K562 (cell line): ENCODE measurements at regions not wholly inside any gene's neighbourhood (a gene's known extent, or its start where the extent isn't known, plus 50 kb on each side); places are given as distances from the start of the nearest gene placed in this dataset.

Source experiments
- ATF7 ChIP-seq: fragments of 450-650 bp; IDR thresholded peaks from 2 replicates; pipeline ENCODE4 v1.7.1; 2014; ENCODE audit warnings: mild to moderate bottlenecking, moderate library complexity
- CEBPB ChIP-seq: fragments of 450-650 bp; IDR thresholded peaks from 2 replicates; pipeline ENCODE4 v1.6.1; 2016; ENCODE audit warnings: missing genetic modification characterization, missing compliant biosample characterization
- CREB3L1 ChIP-seq: fragments of 450-650 bp; IDR thresholded peaks from 2 replicates; pipeline ENCODE4 v1.6.1; 2014; ENCODE audit warnings: low read depth, mild to moderate bottlenecking, moderate library complexity, borderline replicate concordance
- ZC3H4 ChIP-seq: sonication (generic); formaldehyde crosslinking; IDR thresholded peaks from 2 replicates; pipeline ENCODE4 v1.9.0; 2021; ENCODE audit warnings: missing genetic modification reagents, borderline replicate concordance
- TF ChIP-seq, protein P1 (sequence below): fragments of 450-650 bp; IDR thresholded peaks from 2 replicates; pipeline ENCODE4 v1.6.1; 2016; ENCODE audit warnings: mild to moderate bottlenecking, moderate library complexity
- TF ChIP-seq, protein P2 (sequence below), 2 experiments: fragments of 450-650 bp; conservative IDR thresholded peaks; 2 replicates each; pipeline ENCODE4 v1.6.1; 2017; ENCODE audit warnings: mild to moderate bottlenecking in 2 of 2, moderate library complexity in 2 of 2

DNA sequence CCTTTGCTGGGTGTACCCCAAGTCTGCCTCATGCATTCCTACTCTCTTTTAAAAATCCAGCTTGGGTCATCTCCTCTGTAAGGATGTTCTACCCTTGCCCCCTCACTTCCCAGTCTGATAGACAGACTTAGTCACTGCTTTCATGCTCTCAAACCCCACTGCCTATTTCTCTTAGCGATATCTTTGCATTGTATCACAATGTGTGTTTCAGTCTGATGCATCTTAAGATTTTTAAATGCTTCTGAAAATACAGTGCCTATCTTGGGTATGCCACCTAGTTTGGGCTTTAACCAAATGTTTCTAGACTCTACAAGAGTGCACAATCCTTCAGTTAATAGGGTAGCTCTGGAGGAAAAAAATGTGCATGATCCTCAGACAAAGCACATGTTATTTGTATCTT lies 97.8 kb downstream of the SNX18 start (continued):
- TF ChIP-seq, protein P1, sequence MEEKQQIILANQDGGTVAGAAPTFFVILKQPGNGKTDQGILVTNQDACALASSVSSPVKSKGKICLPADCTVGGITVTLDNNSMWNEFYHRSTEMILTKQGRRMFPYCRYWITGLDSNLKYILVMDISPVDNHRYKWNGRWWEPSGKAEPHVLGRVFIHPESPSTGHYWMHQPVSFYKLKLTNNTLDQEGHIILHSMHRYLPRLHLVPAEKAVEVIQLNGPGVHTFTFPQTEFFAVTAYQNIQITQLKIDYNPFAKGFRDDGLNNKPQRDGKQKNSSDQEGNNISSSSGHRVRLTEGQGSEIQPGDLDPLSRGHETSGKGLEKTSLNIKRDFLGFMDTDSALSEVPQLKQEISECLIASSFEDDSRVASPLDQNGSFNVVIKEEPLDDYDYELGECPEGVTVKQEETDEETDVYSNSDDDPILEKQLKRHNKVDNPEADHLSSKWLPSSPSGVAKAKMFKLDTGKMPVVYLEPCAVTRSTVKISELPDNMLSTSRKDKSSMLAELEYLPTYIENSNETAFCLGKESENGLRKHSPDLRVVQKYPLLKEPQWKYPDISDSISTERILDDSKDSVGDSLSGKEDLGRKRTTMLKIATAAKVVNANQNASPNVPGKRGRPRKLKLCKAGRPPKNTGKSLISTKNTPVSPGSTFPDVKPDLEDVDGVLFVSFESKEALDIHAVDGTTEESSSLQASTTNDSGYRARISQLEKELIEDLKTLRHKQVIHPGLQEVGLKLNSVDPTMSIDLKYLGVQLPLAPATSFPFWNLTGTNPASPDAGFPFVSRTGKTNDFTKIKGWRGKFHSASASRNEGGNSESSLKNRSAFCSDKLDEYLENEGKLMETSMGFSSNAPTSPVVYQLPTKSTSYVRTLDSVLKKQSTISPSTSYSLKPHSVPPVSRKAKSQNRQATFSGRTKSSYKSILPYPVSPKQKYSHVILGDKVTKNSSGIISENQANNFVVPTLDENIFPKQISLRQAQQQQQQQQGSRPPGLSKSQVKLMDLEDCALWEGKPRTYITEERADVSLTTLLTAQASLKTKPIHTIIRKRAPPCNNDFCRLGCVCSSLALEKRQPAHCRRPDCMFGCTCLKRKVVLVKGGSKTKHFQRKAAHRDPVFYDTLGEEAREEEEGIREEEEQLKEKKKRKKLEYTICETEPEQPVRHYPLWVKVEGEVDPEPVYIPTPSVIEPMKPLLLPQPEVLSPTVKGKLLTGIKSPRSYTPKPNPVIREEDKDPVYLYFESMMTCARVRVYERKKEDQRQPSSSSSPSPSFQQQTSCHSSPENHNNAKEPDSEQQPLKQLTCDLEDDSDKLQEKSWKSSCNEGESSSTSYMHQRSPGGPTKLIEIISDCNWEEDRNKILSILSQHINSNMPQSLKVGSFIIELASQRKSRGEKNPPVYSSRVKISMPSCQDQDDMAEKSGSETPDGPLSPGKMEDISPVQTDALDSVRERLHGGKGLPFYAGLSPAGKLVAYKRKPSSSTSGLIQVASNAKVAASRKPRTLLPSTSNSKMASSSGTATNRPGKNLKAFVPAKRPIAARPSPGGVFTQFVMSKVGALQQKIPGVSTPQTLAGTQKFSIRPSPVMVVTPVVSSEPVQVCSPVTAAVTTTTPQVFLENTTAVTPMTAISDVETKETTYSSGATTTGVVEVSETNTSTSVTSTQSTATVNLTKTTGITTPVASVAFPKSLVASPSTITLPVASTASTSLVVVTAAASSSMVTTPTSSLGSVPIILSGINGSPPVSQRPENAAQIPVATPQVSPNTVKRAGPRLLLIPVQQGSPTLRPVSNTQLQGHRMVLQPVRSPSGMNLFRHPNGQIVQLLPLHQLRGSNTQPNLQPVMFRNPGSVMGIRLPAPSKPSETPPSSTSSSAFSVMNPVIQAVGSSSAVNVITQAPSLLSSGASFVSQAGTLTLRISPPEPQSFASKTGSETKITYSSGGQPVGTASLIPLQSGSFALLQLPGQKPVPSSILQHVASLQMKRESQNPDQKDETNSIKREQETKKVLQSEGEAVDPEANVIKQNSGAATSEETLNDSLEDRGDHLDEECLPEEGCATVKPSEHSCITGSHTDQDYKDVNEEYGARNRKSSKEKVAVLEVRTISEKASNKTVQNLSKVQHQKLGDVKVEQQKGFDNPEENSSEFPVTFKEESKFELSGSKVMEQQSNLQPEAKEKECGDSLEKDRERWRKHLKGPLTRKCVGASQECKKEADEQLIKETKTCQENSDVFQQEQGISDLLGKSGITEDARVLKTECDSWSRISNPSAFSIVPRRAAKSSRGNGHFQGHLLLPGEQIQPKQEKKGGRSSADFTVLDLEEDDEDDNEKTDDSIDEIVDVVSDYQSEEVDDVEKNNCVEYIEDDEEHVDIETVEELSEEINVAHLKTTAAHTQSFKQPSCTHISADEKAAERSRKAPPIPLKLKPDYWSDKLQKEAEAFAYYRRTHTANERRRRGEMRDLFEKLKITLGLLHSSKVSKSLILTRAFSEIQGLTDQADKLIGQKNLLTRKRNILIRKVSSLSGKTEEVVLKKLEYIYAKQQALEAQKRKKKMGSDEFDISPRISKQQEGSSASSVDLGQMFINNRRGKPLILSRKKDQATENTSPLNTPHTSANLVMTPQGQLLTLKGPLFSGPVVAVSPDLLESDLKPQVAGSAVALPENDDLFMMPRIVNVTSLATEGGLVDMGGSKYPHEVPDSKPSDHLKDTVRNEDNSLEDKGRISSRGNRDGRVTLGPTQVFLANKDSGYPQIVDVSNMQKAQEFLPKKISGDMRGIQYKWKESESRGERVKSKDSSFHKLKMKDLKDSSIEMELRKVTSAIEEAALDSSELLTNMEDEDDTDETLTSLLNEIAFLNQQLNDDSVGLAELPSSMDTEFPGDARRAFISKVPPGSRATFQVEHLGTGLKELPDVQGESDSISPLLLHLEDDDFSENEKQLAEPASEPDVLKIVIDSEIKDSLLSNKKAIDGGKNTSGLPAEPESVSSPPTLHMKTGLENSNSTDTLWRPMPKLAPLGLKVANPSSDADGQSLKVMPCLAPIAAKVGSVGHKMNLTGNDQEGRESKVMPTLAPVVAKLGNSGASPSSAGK = no peak
- TF ChIP-seq, protein P2, sequence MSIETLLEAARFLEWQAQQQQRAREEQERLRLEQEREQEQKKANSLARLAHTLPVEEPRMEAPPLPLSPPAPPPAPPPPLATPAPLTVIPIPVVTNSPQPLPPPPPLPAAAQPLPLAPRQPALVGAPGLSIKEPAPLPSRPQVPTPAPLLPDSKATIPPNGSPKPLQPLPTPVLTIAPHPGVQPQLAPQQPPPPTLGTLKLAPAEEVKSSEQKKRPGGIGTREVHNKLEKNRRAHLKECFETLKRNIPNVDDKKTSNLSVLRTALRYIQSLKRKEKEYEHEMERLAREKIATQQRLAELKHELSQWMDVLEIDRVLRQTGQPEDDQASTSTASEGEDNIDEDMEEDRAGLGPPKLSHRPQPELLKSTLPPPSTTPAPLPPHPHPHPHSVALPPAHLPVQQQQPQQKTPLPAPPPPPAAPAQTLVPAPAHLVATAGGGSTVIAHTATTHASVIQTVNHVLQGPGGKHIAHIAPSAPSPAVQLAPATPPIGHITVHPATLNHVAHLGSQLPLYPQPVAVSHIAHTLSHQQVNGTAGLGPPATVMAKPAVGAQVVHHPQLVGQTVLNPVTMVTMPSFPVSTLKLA (conservative IDR thresholded peaks at IDR 0.05) = no peak
- no peak for TF ChIP-seq CREB3L1
- no peak for TF ChIP-seq CEBPB
- no peak for TF ChIP-seq ATF7
- TF ChIP-seq ZC3H4 (CRISPR knock-in tag) = no peak
